Heart left ventricle (tissue), 16 donors: ENCODE measurements at regions not wholly inside any gene's neighbourhood (a gene's known extent, or its start where the extent isn't known, plus 50 kb on each side); places are given as distances from the start of the nearest gene placed in this dataset.

Experiments used
- ATAC-seq, 4 donors: fragments of 200-7000 bp; cut with Tn5 transposase; one replicate each; pipeline ENCODE4 v1.9.1; 2020 to 2022; ENCODE audit warnings: moderate library complexity in 4 of 4, mild to moderate bottlenecking in 3 of 4, moderate number of reproducible peaks in 1 of 4
- DNase-seq, 5 donors: peaks; one replicate each; pipeline ENCODE4 v3.0.0-alpha.2; 2020
- H3K27ac ChIP-seq, 12 donors: fragments of 200-600 bp; sonication (generic) in 4 of 12; one replicate each; pipeline versions ENCODE4 v1.5.0 to v1.8.0; 2016 to 2022; ENCODE audit warnings: mild to moderate bottlenecking in 2 of 12
- H3K27me3 ChIP-seq, 9 donors: fragments of 200-600 bp; sonication (generic) in 2 of 9; one replicate each; pipeline versions ENCODE4 v1.5.1 to v1.8.0; 2016 to 2022; ENCODE audit warnings: mild to moderate bottlenecking in 3 of 9
- H3K36me3 ChIP-seq, 9 donors: fragments of 200-600 bp; sonication (generic) in 2 of 9; one replicate each; pipeline versions ENCODE4 v1.5.0 to v1.8.0; 2018 to 2022; ENCODE audit warnings: mild to moderate bottlenecking in 2 of 9
- H3K4me1 ChIP-seq, 12 donors: fragments of 200-600 bp; sonication (generic) in 4 of 12; one replicate each; pipeline versions ENCODE4 v1.5.0 to v1.8.0; 2016 to 2022; ENCODE audit warnings: mild to moderate bottlenecking in 3 of 12
- H3K4me3 ChIP-seq, 12 donors: fragments of 200-600 bp; sonication (generic) in 4 of 12; one replicate each; pipeline versions ENCODE4 v1.5.0 to v1.8.0; 2017 to 2022; ENCODE audit warnings: mild to moderate bottlenecking in 9 of 12, moderate library complexity in 4 of 12
- H3K9me3 ChIP-seq, 12 donors: fragments of 200-600 bp; sonication (generic) in 4 of 12; one replicate each; pipeline versions ENCODE4 v1.5.0 to v1.8.0; 2016 to 2022; ENCODE audit warnings: mild to moderate bottlenecking in 1 of 12
- CTCF ChIP-seq, 12 donors: fragments of 200-600 bp; sonication (generic) in 4 of 12; IDR thresholded peaks; one replicate each; pipeline versions ENCODE4 v1.5.0 to v1.8.0; 2018 to 2022; ENCODE audit warnings: antibody characterized with exemption in 12 of 12, mild to moderate bottlenecking in 5 of 12
- POLR2A ChIP-seq, 2 donors: fragments of 450-650 bp; IDR thresholded peaks; one replicate each; pipeline ENCODE4 v1.6.1; 2017; ENCODE audit warnings: antibody characterized with exemption in 2 of 2, mild to moderate bottlenecking in 2 of 2, moderate library complexity in 2 of 2
- WGBS, 4 donors: extraction: QIAGEN DNeasy Blood & Tissue Kit in 2 of 4; methylation state at CpG; one replicate each; pipeline versions ENCODE4 v1.1.5 to v1.1.7; 2013 to 2018; 5-methylcytosine and 5-hydroxymethylcytosine counted together
- intact Hi-C, 10 donors: fragments of 100-400 bp; cut with DNase I; formaldehyde crosslinking; loops; one replicate each; pipeline versions ENCODE4 v1.11.1 to v1.14.2; 2022
- donor health status: ischemic (EF 13 %, LVEDD 7.1; RV severe dilation, severe dysfunction).
- donor health status: healthy with polysubstance abuse.
- donor health status: DM: no; HTN: yes; CAD: no.
- donor health status: DM: no; HTN: no; CAD: no.
- donor health status: ischemic (EF 25% LVEDD 6.9; RV normal size, moderate dysfunction).
- donor health status: ischemic (EF 25% LVEDD 5.7; RV mildly dilated, moderate dysfunction).
- donor health status: healthy.
- donor health status: DM: yes; HTN: yes; CAD: no.
- donor health status: ischemic (EF 35%, LVEDD 5.7; RV mildly dilated, moderate dysfunction).
- donor health status: nonischemic (EF 11% LVEDD 7.7; RV severe dilation, severe dysfunction).
- donor health status: DM: yes; HTN: yes; CAD: no.
- donor health status: PGD.
- donor health status: ischemic (EF 29% LVEDD 5.4; RV normal size, mild dysfunction).
- donor health status: nonischemic (EF 23%, LVEDD 6.1; RV moderate dilation, normal function).

- ATAC-seq: no peak
- TF ChIP-seq CTCF (IDR thresholded peaks at IDR 0.05) (no peak), POLR2A (IDR thresholded peaks at IDR 0.05) (no peak)
- Histone ChIP-seq H3K9me3 (no peaks in the 10 kb centered on the region), H3K4me3 (no peak overlapping the region), H3K27ac (no peak overlapping the region), H3K36me3 (no peaks in the 10 kb centered on the region), H3K4me1 (peaks cover 0 to 7% (median 0%) of the 10 kb centered on the region in 12 donors), H3K27me3 (no peaks in the 10 kb centered on the region)
- 3 to 12% (median 8%) methylated on average over 1 of the region's 1 CpG for WGBS, 4 donors
- intact Hi-C loops: no loop called here
- no peak for DNase-seq
Measured at GRCh38 chr10:57699944-57700343, 567.8 kb downstream of the IPMK start.

GRCh38 chr10:57696641-57697040 is 571.1 kb downstream of the IPMK start:
- ATAC-seq (no peak), DNase-seq (no peak)
- Histone ChIP-seq H3K9me3 (no peaks in the 10 kb centered on the region), H3K36me3 (no peaks in the 10 kb centered on the region), H3K4me3 (no peak overlapping the region), H3K4me1 (peaks cover 0 to 8% (median 0%) of the 10 kb centered on the region in 12 donors), H3K27ac (no peak overlapping the region), H3K27me3 (no peaks in the 10 kb centered on the region)
- WGBS, 4 donors: 70 to 90% (median 84%) methylated on average over 1 of the region's 1 CpG
- no peak for TF ChIP-seq CTCF (IDR thresholded peaks at IDR 0.05)
- TF ChIP-seq POLR2A (IDR thresholded peaks at IDR 0.05): no peak
- intact Hi-C loops: no loop called here

GRCh38 chr10:57694956-57695608 is 572.6 kb downstream of the IPMK start:
- TF ChIP-seq POLR2A (IDR thresholded peaks at IDR 0.05) (no peak), CTCF (IDR thresholded peaks at IDR 0.05) (no peak)
- Histone ChIP-seq H3K4me1 (peaks cover 0 to 8% (median 0%) of the 10 kb centered on the region in 12 donors), H3K27ac (no peak overlapping the region), H3K4me3 (no peak overlapping the region), H3K9me3 (no peaks in the 10 kb centered on the region), H3K36me3 (no peaks in the 10 kb centered on the region), H3K27me3 (no peaks in the 10 kb centered on the region)
- intact Hi-C loops: no loop called here
- WGBS, 4 donors: 73 to 86% (median 78%) methylated on average over 3 of the region's 3 CpGs
- no peak for DNase-seq
- ATAC-seq: no peak

- Histone ChIP-seq H3K4me3 (no peak overlapping the region), H3K4me1 (peaks cover 0 to 8% (median 0%) of the 10 kb centered on the region in 12 donors), H3K36me3 (no peaks in the 10 kb centered on the region), H3K27ac (no peak overlapping the region), H3K27me3 (no peaks in the 10 kb centered on the region), H3K9me3 (no peaks in the 10 kb centered on the region)
- ATAC-seq: peak in 1 of 4 donors; percentile 61
- no peak for TF ChIP-seq POLR2A (IDR thresholded peaks at IDR 0.05)
- TF ChIP-seq CTCF (IDR thresholded peaks at IDR 0.05): no peak
- intact Hi-C loops: no loop called here
- WGBS, 4 donors: 50 to 55% (median 51%) methylated on average over 2 of the region's 2 CpGs
- DNase-seq: no peak
Measured at GRCh38 chr10:57692255-57692980, 575.3 kb downstream of the IPMK start.
